ENCODE measurements at regions not wholly inside any gene's neighbourhood (a gene's known extent, or its start where the extent isn't known, plus 50 kb on each side); places are given as distances from the start of the nearest gene placed in this dataset.
"Not testable (repeated sequence)": the region's sequence is repeated elsewhere in the genome, so short reads cannot be mapped to it uniquely, and the experiment has no call there.

DNA sequence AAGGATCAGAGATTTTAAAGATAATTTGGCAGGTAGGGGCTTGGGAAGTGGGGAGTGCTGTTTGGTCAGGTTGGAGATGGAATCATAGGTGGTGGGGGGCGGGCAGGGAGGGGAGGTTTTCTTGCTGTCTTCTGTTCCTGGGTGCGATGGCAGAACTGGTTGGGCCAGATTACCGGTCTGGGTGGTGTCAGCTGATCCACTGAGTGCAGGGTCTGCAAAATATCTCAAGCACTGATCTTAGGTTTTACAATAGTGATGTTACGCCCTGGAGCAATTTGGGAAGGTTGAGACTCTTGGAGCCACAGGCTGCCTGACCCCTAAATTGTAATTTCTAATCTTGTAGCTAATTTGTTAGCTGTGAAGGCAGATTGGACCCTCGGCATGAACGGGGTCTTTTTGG lies 78.0 kb upstream of the PARP8 start:
- not testable (repeated sequence) for DNase-seq (ENCODE audit: low read depth)

DNA sequence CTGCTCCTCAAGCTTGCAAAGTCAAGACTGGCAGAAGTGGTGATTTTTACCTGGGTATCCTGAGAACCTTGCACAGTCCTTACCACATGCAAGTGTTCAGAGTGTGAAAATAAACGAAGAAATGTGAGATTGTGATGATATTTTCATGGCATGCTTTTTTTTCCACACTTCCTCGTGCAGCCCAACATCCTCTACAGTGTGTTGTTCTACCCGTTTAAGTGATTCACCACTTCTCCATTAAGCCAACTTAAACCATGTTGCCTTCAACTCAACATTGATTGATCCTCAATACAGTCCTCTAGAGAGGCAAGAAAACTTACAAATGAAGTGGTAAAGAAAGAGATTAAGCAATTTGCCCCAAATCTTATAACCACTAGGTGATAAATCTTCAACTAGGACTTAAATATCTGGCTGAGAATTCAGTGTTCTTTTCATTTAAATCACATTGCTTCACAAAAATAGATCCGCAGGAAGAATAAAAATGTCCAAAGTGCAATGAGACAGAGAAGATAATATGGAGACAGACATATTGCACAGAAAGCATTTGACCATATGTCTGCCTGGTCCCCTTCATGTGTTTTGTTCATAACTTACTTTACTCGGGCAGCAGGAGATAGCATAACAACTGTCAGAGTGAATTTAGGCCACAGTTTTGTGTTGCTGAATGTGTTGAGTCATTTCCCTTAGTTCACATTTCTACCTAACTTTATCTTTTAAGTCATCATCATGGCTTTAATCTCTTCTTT lies 75.8 kb upstream of the PARP8 start:
- DNase-seq (ENCODE audit: low read depth) = not testable (repeated sequence)

- DNase-seq (ENCODE audit: low read depth) = not testable (repeated sequence)
These were observed 75.1 kb upstream of the PARP8 start for GRCh38 chr5:50591338-50591737.

GRCh38 chr5:50593681-50594080 lies 72.8 kb upstream of the PARP8 start:
- peak; percentile 14 for DNase-seq (ENCODE audit: low read depth)

- DNase-seq (ENCODE audit: low read depth) = no peak
These were observed 71.2 kb upstream of the PARP8 start for GRCh38 chr5:50595199-50595598.

GRCh38 chr5:50601576-50601975 lies 64.9 kb upstream of the PARP8 start:
- DNase-seq (ENCODE audit: low read depth) = not testable (repeated sequence)

DNA sequence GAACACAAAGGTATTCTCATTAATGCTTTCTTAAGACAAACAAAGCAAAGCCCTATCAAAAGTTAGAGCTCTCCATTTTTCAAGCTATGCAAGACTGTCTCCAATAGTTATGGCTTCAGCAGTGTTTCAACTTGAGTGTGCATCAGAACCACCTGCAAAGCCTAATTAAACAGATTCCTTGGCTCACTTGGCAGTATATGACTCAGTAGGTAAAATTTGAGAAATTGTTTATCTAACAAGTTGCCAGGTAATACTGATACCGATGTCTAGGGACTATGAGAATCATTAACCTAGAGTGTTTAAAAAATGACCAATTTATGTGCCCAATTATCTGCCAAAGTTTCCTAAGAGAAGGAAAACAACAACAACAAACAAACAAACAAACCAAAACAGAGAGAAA lies 60.3 kb upstream of the PARP8 start:
- DNase-seq (ENCODE audit: low read depth) = no peak

GRCh38 chr5:50607456-50607855 lies 59.0 kb upstream of the PARP8 start:
- DNase-seq (ENCODE audit: low read depth) = not testable (repeated sequence)

DNA sequence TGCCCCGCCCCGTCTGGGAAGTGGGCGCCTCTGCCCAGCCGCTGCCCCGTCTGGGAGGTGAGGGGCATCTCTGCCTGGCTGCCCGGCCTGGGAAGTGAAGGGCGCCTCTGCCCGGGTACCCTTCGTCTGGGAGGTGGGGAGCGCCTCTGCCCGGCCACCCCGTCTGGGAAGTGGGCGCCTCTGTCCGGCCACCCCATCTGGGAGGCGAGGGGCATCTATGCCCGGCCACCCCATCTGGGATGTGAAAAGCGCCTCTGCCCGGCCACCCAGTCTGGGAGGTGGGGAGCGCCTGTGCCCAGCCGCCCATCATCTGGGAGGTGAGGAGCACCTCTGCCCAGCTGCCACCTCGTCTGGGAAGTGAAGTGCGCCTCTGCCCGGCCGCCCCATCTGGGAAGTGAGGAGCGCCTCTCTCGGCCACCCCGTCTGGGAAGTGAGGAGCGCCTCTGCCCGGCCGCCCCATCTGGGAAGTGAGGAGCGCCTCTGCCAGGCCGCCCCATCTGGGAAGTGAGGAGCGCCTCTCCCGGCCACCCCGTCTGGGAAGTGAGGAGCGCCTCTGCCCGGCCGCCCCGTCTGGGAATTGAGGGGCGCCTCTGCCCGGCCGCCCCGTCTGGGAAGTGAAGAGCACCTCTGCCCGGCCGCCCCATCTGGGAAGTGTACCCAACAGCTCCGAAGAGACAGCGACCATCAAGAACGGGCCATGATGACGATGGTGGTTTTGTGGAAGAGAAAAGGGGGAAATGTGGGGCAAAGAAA lies 58.3 kb upstream of the PARP8 start:
- DNase-seq (ENCODE audit: low read depth) = not testable (repeated sequence)

DNA sequence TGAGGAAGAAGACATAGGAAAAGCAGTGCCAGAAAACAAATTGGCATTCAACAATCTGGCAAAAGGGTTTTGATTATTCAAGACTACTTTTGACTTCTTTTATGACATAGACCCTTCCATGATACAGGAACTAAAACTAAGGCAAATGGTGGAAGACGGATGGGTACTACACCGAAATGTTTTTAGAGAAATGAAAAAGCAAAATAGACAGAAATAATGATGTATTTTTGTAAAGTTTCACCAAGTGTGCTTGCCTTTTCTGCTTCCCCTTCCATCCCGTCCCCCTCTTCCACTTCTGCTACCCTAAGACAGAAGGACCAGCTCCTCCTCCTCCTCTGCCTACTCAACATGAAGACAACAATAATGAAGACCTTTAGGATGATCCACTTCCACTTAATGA lies 53.4 kb upstream of the PARP8 start:
- not testable (repeated sequence) for DNase-seq (ENCODE audit: low read depth)

All from activated gamma-delta T cell treated with anti-CD3 and anti-CD28 coated beads, Interleukin-2, amount 50 U/mL, for 16 hours (primary cell).